GM19468 (cell line): ENCODE measurements at regions not wholly inside any gene's neighbourhood (a gene's known extent, or its start where the extent isn't known, plus 50 kb on each side); places are given as distances from the start of the nearest gene placed in this dataset.
"Not testable (repeated sequence)": the region's sequence is repeated elsewhere in the genome, so short reads cannot be mapped to it uniquely, and the experiment has no call there.

ENCODE experiments used
- ATAC-seq: cut with Tn5 transposase; IDR thresholded peaks from one replicate; pipeline ENCODE4 v1.9.1; 2021; ENCODE audit warnings: mild to moderate bottlenecking, moderate library complexity, moderate number of reproducible peaks; ENCODE audit not compliant: unreplicated experiment; ENCODE audit errors: extremely low read depth

DNA sequence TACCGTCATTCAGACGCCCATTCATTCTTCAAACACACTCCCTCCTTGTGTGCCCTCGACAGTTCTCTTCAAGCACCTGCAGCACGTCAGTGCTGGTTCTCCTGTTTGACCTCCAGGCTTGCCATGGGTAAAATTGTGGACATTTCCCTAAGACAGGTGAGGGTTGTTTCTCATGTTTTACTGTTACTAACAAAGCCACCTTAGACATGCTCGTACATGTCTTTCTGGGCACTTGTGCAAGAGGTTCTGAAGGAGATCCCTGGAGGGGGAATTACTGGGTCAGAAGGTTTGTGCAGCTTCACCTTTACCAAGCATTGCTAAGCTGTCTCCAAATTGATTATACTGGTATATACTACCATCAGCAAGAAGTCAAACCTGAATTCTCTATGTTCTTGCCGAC, 189.7 kb upstream of the TMEM45B start:
- ATAC-seq, result no peak

DNA sequence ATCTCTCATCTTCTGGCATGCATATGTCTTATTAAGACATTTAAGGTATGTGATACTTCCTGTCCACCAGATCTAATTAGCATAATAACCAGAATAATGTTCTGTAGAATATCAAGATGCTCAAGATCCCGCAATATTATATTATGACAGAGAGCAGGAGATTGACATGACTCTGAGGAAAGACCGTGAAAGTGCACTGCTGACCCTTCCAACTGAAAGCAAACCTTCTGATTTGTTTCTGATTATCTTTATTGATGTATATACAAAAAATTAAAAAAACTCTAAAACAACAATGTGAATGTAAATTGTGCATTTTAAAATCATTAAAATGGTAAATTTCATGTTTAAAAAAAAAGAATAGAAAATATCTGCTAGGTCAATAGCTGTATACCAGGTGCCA, 184.4 kb upstream of the TMEM45B start:
- no peak for ATAC-seq

DNA sequence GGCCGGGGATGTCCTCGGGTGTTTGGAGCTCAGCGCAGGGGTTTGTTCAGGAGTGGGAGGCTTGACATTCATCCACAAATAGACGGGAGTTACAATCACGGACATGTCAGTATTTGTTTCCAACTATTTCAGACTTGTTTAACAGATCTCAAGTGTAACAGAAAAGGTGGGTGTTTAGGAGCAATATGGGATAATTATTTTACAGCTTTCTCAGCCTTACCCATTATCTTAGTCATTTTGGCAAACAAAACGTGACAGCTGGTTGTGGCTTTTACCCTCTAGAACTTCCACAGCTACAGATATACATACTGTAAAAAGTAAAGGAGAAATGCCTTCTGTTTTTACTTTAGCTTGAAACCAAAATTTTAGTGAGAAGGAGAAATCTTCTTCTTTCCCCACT, 178.7 kb upstream of the TMEM45B start:
- no peak for ATAC-seq

GRCh38 chr11:129637473-129637872, 178.2 kb upstream of the TMEM45B start:
- ATAC-seq, result no peak

DNA sequence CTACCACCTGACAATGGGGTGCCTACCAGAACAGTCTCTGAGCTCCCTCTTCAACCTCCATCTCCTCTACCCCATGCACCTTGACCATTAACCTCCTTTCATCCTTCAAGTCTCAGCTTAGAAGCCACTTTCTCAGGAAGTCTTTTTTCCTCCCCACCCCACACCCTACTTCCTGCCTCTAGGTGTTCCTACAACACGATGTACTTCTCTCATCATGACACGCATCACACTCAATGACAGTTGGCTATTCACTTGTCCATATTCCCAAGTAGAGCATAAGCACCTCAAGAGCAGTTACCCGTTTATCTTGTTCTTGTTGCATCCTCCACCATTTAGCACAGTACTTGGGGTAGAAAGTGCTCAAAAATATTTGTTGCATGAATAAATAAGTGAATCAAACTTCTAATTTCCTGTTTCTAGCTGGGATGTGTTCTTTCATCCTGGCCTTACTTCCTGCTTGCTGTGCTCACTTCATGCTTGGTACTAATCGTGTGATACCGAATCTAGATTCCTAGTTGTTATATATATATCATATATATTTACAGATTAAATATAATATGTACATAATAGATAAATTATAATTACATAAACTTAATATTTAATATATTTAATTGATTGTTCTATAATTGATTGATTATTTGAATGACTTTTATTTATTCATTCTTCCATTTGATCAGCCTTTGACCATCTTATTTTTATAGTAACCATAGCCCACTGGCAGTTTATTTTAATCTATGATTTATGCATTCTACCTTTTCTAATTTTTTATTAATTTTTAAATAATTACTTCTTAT, 177.5 kb upstream of the TMEM45B start:
- ATAC-seq, result no peak

DNA sequence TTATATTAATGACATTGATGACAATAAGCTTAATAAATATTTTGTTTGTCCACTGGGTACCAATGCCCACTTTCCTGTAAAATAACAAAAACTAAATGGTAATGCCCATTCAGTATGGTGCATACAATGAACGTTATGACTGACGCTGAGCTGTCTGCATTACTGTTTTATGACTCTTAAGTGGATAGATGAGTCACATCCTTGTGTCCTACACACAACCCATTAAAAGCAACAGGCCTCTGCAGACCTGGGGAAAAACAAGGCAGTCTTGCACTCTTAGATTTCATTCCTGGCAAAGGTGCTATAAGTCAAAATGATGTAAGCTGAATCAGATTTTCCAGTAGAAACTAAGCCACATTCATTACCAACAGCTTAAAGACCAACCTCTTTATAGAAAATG, 176.3 kb upstream of the TMEM45B start:
- ATAC-seq, result no peak

GRCh38 chr11:129640671-129641070, 175.0 kb upstream of the TMEM45B start:
- no peak for ATAC-seq

DNA sequence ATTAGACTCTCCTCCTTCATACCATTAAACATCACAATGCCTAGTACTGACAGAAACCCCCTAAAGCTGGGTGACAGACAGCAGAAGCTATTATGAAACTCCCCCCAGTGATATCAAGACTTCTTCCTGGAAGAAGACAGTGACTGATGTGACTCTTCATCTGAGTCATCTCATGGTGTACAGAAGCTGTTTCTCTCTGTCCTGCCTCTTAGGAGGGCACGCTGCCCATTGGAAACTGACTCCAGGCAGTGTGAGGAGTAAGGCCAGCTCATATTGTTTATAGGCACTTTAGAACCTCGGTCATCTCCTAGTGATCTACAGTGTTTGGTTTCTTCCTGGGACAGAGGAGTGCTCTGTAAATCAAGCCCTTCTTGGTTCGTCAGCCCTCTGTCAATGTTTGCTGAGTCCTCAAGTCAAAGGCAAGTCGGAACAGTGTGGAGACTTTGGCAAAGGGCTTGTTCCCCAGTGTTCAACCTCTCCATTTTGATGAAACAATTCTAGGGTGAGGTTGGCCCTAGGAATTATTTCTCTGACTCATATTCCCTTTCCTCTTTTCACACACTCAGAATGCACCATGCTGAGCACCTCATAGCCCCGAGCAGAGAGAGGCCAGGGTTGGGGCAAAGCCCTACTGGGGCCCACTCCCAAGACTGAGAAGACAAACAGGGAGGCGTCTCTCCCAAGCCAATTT, 172.5 kb upstream of the TMEM45B start:
- ATAC-seq, result no peak

GRCh38 chr11:129644326-129644725, 171.3 kb upstream of the TMEM45B start:
- no peak for ATAC-seq

DNA sequence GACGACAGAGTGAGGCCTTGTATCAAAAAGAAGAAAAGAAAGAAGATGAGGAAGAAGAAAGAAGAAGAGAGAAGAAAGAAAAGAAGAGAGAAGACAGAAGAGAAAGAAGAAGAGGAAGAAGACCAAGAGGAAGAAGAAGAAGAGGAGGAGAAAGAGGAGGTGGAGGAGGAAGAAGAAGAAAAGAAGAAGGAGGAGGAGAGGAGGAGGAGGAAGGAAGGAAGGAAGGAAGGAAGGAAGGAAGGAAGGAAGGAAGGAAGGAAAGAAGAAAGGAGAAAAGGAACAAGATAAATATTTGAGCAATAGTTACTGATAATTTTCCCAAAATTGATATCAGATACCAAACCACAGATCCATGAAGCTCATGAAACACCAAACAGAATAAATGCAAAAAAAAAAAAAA, 169.7 kb upstream of the TMEM45B start:
- ATAC-seq, result no peak

DNA sequence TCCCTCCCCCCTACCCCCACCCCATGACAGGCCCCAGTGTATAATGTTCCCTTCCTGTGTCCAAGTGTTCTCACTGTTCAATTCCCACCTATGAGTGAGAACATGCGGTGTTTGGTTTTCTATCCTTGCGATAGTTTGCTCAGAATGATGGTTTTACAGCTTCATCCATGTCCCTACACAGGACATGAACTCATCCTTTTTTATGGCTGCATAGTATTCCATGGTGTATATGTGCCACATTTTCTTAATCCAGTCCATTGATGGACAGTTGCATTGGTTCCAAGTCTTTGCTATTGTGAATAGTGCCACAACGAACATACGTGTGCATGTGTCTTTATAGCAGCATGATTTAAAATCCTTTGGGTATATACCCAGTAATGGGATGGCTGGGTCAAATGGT, 165.6 kb upstream of the TMEM45B start:
- ATAC-seq, result not testable (repeated sequence)

GRCh38 chr11:129652835-129653234, 162.8 kb upstream of the TMEM45B start:
- ATAC-seq, result no peak

- no peak for ATAC-seq
These were observed 160.3 kb upstream of the TMEM45B start for GRCh38 chr11:129655247-129655832.

DNA sequence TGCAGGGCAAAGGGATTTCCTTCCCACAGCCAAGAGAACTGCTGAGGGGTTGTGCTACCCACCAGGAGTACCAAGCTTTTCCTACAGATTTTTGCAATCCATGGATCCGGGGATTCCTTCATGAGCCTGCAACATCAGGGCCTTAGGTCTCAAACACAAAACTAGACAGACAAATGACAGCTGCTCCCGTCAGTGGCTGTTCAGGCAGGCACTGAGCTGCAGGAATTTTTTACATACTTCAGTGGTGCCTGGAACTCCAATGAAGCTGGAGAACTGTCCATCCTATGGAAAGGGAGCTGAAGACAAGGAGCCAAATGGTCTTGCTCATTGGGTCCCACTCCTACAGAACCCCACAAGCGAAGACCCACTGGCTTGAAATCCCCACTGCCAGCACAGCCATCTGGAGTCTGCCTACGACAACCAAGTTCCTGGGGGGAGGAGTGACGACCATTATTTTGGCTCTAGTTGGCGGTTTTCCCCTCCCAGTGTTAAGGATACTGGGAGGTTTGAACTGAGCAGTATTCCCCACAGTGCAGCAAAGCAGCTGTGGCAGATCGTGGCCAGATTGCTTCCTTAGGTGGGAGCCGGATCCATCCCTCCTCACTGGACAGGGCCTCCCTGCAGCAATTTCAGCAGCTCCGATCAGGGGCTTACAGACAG, 157.7 kb upstream of the TMEM45B start:
- ATAC-seq, result no peak

GRCh38 chr11:129658526-129658867, 157.2 kb upstream of the TMEM45B start:
- no peak for ATAC-seq

GRCh38 chr11:129680907-129681306, 134.7 kb upstream of the TMEM45B start:
- no peak for ATAC-seq

GRCh38 chr11:129681344-129682114, 134.1 kb upstream of the TMEM45B start:
- no peak for ATAC-seq

- no peak for ATAC-seq
These were observed 129.4 kb upstream of the TMEM45B start for GRCh38 chr11:129686269-129686668.

GRCh38 chr11:129691142-129691541, 124.5 kb upstream of the TMEM45B start:
- no peak for ATAC-seq

GRCh38 chr11:129694538-129694937, 121.1 kb upstream of the TMEM45B start:
- ATAC-seq, result no peak
